GM19238 (cell line): ENCODE measurements at regions not wholly inside any gene's neighbourhood (a gene's known extent, or its start where the extent isn't known, plus 50 kb on each side); places are given as distances from the start of the nearest gene placed in this dataset.

ENCODE experiments used
- DNase-seq: peaks from one replicate; pipeline ENCODE4 v3.0.0; 2011; ENCODE audit warnings: low spot score; ENCODE audit not compliant: insufficient read length

- no peak for DNase-seq
Measured at GRCh38 chr6:156419594-156419993, 357.6 kb upstream of the ARID1B start.

DNA sequence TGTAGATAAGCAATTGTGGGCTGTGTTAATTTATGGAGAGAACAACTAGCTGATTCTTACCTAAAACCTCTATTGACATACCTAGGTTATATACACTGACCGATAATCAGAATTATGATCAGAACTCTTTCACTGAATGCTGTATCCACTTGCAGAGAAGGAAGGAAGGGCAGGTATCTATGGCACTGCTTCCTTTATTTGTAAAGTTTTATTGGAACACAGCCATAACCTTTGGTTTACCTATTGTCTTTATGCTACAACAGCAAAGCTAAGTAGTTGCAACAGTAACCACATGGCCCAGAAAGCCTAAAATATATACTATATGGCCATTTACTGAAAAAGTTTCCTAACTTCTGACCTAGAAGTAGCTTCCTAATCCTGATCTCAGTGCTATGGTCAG lies 358.9 kb upstream of the ARID1B start:
- no peak for DNase-seq

DNA sequence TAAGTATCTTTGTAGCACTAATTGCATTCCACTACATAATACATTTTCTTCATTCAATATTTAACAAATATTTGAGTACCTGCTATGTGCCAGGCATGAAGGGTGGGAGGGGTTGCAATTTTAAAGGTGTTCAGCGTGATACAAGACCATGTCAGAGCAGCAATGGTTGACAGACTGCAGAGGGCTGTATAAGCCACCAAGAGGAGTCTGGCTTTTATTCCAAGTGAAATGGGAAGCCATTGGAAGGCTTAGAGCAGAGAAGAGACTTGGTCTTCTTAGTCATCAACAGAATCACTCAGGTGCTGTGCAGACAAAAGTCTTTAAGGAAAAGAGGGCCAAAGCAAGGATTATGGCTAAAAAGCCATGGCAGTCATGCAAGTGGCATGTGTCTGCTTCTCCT lies 360.8 kb upstream of the ARID1B start:
- DNase-seq = no peak

GRCh38 chr6:156413154-156413553 lies 364.0 kb upstream of the ARID1B start:
- no peak for DNase-seq

- no peak for DNase-seq
Measured at GRCh38 chr6:156410649-156411048, 366.5 kb upstream of the ARID1B start.

DNA sequence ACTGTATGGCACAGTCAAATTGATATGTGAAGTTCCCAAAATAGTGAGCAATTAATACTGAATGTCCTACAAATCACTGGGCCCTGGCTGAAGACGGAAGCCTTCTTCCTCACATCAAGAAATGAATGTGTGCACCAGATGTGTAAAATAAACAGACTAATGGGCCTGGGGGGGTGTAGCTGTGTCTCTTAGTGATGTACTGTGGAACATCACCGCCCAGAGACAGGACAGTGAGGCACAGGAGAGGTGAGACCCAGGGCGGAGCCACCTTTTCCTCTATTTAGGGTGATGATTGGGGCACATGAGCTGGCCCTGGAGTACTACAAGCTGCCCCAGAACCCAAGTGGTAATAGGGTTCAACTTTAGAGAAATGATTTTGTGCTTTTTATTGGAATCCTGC lies 368.5 kb upstream of the ARID1B start:
- DNase-seq = no peak

GRCh38 chr6:156407334-156407733 lies 369.8 kb upstream of the ARID1B start:
- DNase-seq = no peak

DNA sequence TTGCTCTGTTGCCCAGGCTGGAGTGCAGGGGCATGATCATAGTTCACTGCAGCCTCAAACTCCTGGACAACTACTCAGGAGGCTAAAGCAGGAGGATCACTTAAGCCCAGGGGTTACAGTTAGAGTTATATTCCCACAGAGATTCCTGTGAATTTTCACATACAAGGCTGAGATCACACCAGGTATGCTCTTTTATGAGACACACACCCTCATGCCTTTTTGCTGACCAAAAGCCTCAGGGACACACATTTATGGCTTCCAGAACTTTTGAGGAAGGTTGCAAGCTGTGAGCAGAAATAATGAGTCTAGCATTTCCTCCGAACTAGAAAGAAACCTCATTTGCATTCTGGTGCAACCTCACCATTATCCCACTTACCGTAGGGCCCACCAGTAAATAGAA lies 370.5 kb upstream of the ARID1B start:
- no peak for DNase-seq

GRCh38 chr6:156406099-156406498 lies 371.1 kb upstream of the ARID1B start:
- no peak for DNase-seq

- DNase-seq = no peak
Measured at GRCh38 chr6:156402628-156403027, 374.6 kb upstream of the ARID1B start.

GRCh38 chr6:156402227-156402626 lies 375.0 kb upstream of the ARID1B start:
- no peak for DNase-seq

GRCh38 chr6:156400487-156400886 lies 376.7 kb upstream of the ARID1B start:
- no peak for DNase-seq

GRCh38 chr6:156398966-156399365 lies 378.2 kb upstream of the ARID1B start:
- no peak for DNase-seq

DNA sequence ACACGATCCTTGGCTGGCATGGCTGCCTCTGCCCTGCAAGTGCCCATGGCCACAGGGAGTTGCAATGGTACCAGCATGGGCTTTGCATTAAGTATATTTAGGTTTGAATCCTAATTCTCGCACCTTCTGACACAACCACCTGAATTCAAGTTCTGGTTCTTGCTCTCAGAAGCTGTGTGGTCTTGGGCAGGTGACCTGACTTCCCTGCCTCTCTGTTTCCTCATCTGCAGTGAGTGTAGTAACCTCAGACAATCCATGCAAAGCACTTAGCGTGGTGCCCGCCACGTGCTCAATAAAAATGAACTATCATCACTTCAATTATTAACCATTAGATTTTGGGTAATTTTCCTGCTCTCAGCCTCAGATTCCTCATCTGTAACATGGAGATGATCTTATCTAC lies 378.8 kb upstream of the ARID1B start:
- no peak for DNase-seq

DNA sequence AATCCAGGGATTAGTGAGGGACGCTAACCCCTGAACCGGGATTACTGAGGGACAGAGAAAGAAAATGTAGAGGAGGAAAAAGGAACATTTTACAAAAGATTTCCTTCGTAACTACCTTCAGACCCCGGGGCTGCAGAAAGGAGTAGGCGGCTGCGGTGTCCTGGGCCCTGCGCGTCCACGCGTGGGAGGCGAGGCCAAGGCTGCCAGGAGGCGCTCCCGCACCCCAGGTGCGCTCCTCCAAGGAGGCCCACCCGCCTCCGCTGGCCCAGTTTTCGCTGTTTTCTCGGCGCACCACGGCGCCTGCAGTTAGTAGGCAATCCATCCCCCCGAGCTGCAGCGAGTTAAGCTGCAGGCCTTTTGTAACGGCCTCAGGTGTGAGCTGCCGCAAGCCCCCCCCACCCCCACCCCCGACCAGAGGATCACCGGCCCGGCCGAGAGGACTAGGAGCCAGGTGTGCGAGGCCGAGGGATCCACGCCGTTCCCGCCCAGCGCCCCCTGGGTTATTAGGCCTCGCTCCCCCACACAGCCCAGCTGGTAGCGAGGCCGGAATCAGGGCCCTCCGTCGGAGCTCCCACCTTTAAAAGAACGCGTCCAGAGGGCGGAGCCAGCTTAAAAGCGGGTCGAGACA lies 380.3 kb upstream of the ARID1B start:
- DNase-seq = no peak

DNA sequence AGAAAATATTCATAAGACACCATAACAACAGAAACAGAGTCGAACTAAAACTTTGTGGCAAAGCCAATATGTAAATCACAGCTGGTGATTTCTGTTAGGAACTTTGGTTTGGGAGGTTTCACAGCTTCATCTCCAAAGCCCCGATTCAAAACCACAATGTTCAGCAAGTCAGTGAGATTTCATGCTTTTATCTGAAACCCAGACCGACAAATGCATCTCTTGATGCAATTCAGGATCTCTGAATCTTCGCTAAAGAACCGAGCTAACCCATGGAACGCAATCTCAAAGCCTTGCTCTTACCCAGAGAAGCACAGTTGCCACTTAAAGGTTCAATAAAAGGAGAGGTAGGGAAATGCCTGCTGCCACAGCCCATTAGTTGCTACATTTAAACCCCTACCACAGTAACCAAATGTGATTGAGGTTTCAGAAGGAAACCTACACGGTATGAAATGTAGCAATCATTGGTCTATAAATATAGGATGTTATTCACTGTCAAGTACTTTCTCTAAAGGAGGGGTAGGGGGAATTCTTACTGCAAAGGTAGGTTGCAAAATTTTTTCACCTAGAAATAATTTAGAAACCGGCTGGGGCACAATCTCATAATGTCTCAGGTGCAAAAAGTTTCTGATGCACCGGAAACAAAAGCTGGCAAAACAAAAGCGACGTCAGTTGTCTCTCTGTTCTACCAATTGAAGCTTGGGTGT lies 381.0 kb upstream of the ARID1B start:
- peak; percentile 17 for DNase-seq

GRCh38 chr6:156395276-156395675 lies 381.9 kb upstream of the ARID1B start:
- no peak for DNase-seq

- DNase-seq = no peak
Measured at GRCh38 chr6:156392648-156393047, 384.5 kb upstream of the ARID1B start.

DNA sequence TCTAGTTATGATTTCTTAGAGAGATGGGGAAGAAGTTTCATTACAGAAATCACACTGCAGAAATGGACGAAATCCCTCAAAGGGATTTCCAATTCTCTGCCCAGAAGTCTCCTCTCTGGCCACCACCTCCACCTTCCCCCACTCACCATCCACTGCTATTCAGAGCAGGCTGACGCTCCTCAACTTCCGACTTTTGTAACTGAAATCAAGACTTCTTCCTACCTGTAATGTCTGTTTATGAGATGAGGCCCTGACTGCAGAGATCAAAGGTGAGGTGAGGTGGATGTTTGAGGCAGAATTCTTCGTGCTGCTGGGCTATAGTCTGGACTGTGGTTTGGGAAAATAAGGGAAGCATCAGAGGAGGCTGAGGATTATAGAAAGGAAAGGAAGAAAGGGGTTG lies 385.2 kb upstream of the ARID1B start:
- DNase-seq = no peak

DNA sequence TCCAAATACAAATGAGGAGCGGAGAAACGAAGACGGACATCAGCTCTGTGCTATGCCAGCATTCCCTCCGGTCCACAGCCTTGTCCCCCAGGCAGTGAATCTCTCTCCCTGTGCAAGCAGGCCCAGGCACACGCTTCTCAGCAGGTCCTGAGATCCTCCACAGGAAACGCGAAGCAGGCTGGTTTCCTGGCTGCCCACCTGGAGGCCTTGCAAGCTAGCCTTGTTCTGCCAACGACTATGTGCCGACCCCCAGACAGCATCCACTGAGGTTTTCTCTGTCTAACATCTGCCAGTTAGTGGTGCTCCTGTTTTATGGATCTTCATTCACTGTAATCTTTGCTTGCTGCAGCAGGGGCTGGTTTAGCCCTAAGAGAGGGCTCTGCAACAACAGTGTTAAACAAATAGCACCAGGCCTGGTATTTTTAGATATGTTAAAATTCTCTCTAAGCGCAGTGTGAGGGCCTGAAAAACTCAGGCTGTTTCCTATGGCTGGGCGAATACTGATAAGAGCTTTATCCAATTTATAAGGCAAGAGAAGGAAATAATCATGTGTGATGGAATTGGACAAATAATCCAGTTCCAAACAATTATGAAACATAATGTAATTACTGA lies 386.0 kb upstream of the ARID1B start:
- no peak for DNase-seq

GRCh38 chr6:156390621-156391020 lies 386.6 kb upstream of the ARID1B start:
- DNase-seq = no peak

DNA sequence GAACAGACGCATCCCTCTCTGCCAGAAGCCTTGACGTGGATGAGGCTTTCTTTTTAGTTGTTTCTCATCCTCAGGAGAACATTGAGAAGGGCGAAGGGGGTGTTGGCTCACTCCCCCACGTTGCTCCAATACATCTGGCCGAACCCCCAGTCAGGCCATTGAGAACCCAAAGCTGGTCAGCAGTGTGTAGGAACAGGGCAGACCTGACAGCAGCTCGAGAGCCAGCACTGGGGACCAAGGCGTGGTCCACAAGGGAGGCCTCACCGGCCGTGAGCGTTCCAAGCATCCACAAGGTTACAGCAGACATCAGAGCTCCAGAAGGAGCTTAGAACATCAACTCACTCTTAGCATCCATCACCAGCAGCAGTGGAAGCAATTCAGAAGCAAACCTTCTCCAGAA lies 387.9 kb upstream of the ARID1B start:
- DNase-seq = no peak

DNA sequence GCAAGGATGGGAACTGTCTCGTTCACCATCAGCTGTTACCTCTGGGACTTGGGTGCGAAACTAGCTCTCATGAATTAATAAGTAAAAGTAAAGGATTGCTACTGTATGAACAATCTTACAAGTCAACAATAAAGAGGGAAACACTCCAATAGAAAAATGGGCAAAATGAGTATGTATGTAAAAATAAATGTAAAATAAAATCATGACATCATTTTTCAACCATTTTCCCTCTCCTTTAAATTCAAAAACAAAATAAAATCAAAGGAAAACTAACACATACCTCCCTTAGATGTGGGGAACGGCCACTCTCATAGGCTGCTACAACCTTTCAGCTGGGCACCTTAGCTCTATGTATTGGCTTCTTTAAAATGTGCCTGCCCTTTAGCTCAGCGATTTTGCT lies 389.7 kb upstream of the ARID1B start:
- DNase-seq = no peak
